ENCODE measurements at regions not wholly inside any gene's neighbourhood (a gene's known extent, or its start where the extent isn't known, plus 50 kb on each side); places are given as distances from the start of the nearest gene placed in this dataset.

GRCh38 chr1:53378061-53378460 is 50.2 kb upstream of the LRP8 start:
- TF ChIP-seq MYC (IDR thresholded peaks at IDR 0.05; ENCODE audit: low read depth, low read length) = no peak
- TF ChIP-seq CTCF (IDR thresholded peaks at IDR 0.05; ENCODE audit: low read depth, low read length) = no peak
- no peak for TF ChIP-seq POLR2A (IDR thresholded peaks at IDR 0.05; ENCODE audit: extremely low read depth, insufficient read length)
- no peak for TF ChIP-seq MAX (IDR thresholded peaks at IDR 0.05; ENCODE audit: low read depth, low read length)
- no peak for DNase-seq (ENCODE audit: low read depth)
- no peak overlapping the region for H3K4me3 ChIP-seq (ENCODE audit: low read depth, low read length)

- TF ChIP-seq POLR2A (IDR thresholded peaks at IDR 0.05; ENCODE audit: extremely low read depth, insufficient read length) (no peak), MAX (IDR thresholded peaks at IDR 0.05; ENCODE audit: low read depth, low read length) (no peak), CTCF (IDR thresholded peaks at IDR 0.05; ENCODE audit: low read depth, low read length) (no peak), MYC (IDR thresholded peaks at IDR 0.05; ENCODE audit: low read depth, low read length) (no peak)
- DNase-seq (ENCODE audit: low read depth) = no peak
- no peak overlapping the region for H3K4me3 ChIP-seq (ENCODE audit: low read depth, low read length)
Observed at GRCh38 chr1:53378932-53379661, 51.2 kb upstream of the LRP8 start.

GRCh38 chr1:53379662-53380002 is 51.8 kb upstream of the LRP8 start:
- DNase-seq (ENCODE audit: low read depth) = no peak
- TF ChIP-seq POLR2A (IDR thresholded peaks at IDR 0.05; ENCODE audit: extremely low read depth, insufficient read length) (no peak), CTCF (IDR thresholded peaks at IDR 0.05; ENCODE audit: low read depth, low read length) (no peak), MYC (IDR thresholded peaks at IDR 0.05; ENCODE audit: low read depth, low read length) (no peak), MAX (IDR thresholded peaks at IDR 0.05; ENCODE audit: low read depth, low read length) (no peak)
- no peak overlapping the region for H3K4me3 ChIP-seq (ENCODE audit: low read depth, low read length)

GRCh38 chr1:53380296-53380695 is 52.4 kb upstream of the LRP8 start:
- no peak overlapping the region for H3K4me3 ChIP-seq (ENCODE audit: low read depth, low read length)
- no peak for TF ChIP-seq MAX (IDR thresholded peaks at IDR 0.05; ENCODE audit: low read depth, low read length)
- no peak for TF ChIP-seq POLR2A (IDR thresholded peaks at IDR 0.05; ENCODE audit: extremely low read depth, insufficient read length)
- no peak for TF ChIP-seq CTCF (IDR thresholded peaks at IDR 0.05; ENCODE audit: low read depth, low read length)
- no peak for TF ChIP-seq MYC (IDR thresholded peaks at IDR 0.05; ENCODE audit: low read depth, low read length)
- no peak for DNase-seq (ENCODE audit: low read depth)

- DNase-seq (ENCODE audit: low read depth) = no peak
- no peak for TF ChIP-seq CTCF (IDR thresholded peaks at IDR 0.05; ENCODE audit: low read depth, low read length)
- TF ChIP-seq POLR2A (IDR thresholded peaks at IDR 0.05; ENCODE audit: extremely low read depth, insufficient read length) = no peak
- TF ChIP-seq MAX (IDR thresholded peaks at IDR 0.05; ENCODE audit: low read depth, low read length) = no peak
- no peak for TF ChIP-seq MYC (IDR thresholded peaks at IDR 0.05; ENCODE audit: low read depth, low read length)
- no peak overlapping the region for H3K4me3 ChIP-seq (ENCODE audit: low read depth, low read length)
Observed at GRCh38 chr1:53381790-53382401, 54.0 kb upstream of the LRP8 start.

All from NB4 (cell line).